Left renal cortex interstitium (tissue), 4 donors: ENCODE measurements at regions not wholly inside any gene's neighbourhood (a gene's known extent, or its start where the extent isn't known, plus 50 kb on each side); places are given as distances from the start of the nearest gene placed in this dataset.
"Not testable (repeated sequence)": the region's sequence is repeated elsewhere in the genome, so short reads cannot be mapped to it uniquely, and the experiment has no call there.

Experiments
- DNase-seq, 4 donors: peaks; one replicate each; pipeline ENCODE4 v3.0.0-alpha.2; 2013; ENCODE audit warnings: low read depth in 4 of 4, low spot score in 2 of 4, missing footprints in 1 of 4

- no peak for DNase-seq
Measured at GRCh38 chr14:26655128-26655527, 57.3 kb upstream of the NOVA1 start.

DNA sequence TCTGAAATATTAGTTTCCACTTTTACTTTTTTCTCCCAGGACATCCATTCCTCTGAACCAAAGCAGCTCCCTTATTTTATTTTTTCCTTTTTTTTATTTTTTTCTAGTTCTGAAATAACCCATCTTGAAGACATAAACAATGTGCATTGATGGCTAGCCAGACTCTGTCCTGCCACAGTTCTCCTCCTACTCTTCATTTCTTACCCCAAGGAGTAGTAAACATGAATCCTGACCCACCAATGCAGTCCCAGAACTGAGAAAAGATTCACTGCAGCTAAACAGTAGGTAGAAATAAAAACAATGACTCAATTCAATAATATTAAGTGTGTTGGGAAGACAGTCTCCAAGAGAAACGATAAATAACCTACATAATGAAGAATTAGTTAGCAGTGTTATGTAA is 65.7 kb upstream of the NOVA1 start:
- no peak for DNase-seq

DNA sequence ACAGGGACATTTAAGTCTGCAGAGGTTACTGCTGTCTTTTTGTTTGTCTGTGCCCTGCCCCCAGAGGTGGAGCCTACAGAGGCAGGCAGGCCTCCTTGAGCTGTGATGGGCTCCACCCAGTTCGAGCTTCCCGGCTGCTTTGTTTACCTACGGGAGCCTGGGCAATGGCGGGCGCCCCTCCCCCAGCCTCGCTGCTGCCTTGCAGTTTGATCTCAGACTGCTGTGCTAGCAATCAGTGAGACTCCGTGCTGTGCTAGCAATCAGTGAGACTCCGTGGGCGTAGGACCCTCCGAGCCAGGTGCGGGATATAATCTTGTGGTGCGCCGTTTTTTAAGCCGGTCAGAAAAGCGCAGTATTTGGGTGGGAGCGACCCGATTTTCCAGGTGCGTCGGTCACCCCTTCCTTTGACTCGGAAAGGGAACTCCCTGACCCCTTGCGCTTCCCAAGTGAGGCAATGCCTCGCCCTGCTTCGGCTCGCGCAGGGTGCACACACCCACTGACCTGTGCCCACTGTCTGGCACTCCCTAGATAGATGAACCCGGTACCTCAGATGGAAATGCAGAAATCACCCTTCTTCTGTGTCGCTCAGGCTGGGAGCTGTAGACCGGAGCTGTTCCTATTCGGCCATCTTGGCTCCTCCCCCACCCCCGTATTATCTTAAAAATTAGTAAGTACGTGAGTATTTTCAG is 81.0 kb upstream of the NOVA1 start:
- not testable (repeated sequence) for DNase-seq

DNA sequence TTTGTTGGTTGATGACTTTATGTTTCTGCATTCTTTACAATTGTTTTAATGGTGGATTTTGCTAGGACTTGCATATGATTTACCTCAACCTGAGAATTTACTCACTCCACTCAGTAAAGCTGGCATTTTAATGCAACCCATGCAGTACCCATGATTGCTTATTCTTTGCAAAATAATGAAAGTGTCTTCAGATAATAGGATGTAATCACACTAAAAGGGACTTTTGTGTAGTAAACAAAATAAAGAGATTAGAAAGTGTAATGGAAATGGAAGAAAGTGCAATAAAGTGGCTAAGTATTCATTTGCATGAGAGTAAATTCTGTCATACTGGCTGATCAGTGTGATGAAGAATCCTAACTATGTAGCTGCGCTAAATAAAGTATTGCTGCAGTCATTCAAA is 87.6 kb upstream of the NOVA1 start:
- no peak for DNase-seq

DNA sequence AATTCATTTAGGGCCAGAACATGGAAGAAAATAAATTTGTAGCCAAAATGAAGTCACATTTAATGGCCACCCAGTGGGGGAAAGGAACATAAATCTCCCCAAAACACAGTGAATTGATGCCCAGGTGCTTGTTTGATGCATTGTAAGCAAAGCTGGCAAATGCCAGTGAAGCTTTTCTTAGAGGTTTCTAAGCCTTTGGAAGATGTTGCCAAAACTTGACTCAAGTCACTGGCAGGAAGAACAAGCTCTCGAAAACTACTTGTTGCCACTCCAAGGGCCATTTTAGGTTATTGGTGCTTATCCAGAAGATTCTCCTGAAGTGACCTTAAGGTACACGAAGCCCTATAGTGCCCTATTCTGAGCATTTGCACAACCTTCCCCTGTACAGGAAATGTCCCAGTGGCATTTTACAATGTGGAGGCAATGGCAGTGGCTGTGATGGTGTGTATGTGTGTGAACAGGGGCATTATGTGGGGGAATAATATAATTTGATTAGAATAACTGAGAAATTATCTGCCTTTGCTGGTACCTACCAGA is 89.5 kb upstream of the NOVA1 start:
- DNase-seq = no peak

DNA sequence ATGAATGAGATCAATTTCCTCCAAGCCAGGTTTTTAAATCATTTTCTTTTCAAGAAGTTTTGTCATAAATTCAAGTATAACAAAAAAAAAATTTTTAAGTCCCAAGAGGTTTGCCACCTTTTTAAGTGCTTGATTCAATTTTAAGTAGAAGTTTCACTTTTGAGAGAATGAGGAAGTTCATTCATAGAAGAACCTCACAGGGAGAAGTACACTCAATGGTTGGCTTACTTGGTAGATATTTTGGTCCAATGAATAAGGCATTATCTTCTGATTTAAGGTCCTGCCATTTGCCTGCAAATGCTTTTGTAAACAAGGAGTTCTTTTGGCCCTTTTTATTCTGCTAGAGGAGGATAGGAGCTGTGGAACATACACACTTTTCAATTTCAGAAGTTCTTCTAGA is 96.7 kb upstream of the NOVA1 start:
- no peak for DNase-seq

DNA sequence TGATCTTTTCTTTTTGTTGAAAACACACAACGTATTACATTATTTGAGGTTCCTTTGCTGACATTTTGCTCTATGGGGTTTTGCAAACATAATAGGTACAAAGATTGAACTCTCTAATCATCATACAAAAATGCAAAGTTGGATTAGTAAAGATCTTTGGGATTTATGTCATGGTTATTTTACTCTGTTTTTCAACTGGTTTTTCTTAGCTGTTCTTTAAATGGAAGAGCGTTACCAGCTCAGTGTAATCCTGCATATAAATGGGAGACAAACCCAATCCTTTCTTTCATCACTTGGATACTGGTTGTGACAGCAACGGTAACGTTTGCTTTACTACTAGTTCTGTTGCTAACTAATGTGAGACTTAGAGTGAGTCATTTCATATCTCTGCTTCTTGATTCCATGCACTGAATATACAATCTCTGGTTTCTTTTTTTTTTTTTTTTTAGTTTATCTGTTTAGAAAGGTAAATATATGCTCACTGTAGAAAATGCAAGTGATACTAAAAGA is 104.9 kb upstream of the NOVA1 start:
- DNase-seq = no peak

DNA sequence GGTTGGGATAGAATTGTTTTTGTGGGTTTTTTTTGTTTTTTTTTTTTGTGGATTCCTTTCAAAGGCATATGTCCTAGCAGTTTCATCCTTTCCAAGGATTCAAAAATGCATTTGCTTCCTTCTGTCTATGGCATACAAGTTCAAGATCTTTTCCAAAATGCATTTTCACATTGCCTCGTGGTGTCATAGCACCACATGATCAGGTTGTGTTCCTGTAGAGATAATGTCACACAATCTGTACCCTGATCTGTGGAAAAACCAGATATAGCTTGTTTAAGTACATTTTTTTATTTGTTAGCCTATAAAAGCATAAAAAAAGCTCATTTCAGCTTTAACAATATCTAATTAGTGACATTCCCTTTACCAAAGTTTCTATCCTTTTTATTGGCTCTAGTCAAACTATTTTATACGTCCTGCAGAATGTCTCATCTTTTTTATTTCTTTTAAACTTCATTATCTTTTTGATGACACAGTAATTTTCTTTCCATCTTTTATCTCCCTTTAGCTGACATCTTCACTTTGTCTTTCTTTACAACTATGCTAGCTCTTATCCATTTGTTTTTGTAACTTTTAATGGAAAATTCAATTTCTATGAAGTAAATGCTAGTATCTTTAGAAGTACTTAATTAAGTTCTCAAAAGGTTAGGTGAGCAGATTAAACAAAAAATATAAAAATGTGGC is 106.0 kb upstream of the NOVA1 start:
- DNase-seq = no peak

DNA sequence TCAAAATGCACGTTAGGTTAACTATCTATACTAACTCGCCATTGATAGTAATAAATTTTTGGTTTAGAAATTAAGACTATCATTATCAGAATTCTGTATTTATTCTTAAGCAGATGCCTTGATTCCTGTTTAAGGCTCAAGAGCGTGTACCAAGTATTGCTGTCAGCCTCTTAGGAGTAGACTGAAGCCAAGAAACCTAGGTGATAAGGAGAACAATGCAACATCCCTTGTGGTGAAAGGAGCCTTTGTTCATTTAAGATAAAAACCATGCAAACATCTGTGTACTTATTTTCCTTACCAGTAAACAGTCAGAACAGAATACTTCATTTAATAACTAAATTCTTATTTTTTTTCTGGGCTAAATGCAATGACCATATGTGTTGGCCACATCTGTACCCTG is 109.4 kb upstream of the NOVA1 start:
- DNase-seq = no peak

GRCh38 chr14:26709019-26709418 is 111.2 kb upstream of the NOVA1 start:
- DNase-seq = no peak

- no peak for DNase-seq
Measured at GRCh38 chr14:26719514-26719913, 121.7 kb upstream of the NOVA1 start.

DNA sequence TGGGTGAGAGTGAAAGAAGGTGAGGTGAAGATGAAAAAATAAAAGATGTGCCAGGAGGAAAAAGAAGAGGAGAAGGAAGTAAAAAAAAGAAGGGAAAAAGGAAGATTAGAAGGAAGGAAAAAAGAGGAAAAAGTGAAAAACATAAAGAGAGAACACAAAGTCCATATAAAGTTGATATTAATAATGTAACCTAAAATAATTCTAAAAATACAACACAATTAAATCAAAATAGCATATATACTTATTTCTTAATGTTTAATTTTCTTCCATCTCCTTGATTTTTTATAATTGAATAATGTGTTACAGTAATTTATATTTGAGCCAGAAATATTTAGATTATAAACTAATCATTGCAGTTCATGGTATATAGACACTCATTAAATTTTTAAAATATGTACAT is 124.4 kb upstream of the NOVA1 start:
- no peak for DNase-seq

DNA sequence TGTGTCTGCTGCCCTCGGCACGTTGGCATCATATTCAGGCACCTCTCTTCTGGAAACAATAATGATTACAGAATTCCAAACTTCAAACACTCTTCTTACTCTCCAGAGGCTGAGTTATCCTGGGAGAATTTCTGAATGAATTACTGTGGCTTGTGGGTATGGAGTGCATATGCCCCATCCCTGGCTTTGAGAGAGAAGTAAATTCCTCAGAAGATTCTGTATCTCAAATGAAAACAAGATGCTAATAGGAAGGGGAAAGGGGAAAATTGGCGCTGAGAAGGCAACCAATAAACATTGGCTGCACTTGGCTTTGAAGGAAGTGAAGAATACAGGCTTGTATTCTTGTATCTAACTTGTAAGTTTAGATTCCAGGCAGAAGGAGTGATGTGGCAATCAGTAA is 132.0 kb upstream of the NOVA1 start:
- DNase-seq = no peak

DNA sequence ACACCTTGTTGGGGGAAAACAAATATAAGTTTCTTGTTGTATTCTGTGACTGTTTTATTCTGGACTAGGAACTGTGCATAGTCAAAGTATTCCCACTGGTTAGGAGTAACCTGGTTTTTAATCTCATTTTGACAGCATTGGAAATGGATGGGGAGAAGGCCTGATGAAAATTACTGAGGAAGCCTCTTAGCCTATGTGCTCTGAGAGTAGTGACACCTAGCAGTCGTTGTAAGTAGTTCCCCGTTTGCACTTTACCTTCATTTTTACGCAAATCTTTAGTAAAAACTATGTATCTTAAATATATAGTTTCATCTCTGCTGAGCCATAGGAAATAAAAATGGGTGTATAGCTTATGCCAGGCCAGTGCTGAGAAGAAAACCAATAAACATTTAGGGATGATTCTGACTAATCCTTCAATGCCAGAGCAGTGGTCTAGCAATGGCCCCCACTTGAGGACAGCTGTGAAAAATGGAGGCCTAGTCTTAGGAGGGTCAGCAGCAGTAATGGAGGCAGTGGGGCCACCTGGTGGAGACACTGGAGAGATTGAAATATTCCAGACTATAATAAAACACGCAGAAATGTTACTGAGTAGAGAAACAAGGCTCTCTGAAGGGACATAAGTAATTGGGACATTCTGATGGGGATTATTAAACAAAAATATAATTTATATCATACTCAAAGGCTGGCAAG is 133.2 kb upstream of the NOVA1 start:
- DNase-seq = no peak

- DNase-seq = no peak
Measured at GRCh38 chr14:26735811-26736210, 138.0 kb upstream of the NOVA1 start.

DNA sequence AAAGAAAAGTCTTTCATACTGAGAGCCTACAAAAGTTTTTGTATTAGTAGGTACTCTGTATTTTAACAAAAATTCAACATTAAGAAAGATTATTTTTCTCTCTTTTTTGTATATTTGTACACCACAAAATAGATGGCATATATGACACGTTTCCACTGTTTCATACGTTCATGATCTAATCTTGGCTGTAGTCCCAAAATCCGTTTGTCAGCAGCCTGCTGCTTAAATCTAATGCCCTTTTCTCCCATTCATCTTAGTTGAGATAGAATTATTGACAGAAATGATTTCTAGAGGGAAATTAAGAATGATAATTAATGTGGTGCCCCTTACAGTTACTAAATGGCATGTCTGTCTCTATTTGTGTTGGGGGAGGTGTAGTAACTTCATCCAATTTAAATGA is 140.7 kb upstream of the NOVA1 start:
- DNase-seq = no peak

DNA sequence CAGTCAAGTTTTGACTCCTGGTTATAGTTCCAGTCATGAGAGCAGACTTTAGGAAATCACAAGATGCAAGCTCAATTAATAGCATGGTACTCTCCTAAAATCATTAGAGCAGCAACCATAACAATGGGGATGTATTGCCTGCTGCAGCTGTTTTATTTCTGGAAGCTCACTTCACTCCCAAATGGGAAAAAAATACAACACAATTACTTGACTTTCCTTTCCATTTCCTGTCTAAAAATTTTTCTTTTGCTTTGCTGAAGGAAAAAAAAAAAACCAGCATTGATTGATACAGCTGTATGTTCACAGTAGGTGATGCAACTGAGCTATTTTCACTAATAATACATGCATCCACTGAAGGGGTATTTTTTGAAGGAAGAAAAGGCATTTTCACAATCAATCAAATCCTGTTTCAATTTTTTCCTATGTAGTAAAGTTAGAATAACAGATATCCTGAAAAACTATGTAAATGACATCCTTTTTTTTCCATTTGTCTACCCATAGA is 143.9 kb upstream of the NOVA1 start:
- DNase-seq = no peak

- no peak for DNase-seq
Measured at GRCh38 chr14:26743284-26743683, 145.5 kb upstream of the NOVA1 start.

GRCh38 chr14:26744903-26745302 is 147.1 kb upstream of the NOVA1 start:
- no peak for DNase-seq

DNA sequence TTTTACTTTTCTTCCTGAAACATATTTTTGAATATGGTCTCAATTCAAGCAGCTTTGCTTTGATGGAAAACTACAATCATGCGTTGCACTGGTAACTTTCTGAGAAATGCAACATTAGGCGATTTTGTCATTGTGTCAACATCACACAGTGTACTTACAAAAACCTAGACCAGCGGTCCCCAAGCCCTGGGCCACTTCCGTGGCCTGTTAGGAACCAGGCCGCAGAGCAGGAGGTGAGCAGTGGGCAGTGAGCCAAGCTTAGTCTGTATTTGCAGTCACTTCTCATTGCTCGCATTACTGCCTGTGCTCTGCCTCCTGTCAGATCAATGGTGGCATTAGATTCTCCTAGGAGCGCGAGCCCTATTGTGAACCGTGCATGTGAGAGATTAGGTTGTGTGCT is 163.7 kb upstream of the NOVA1 start:
- no peak for DNase-seq

DNA sequence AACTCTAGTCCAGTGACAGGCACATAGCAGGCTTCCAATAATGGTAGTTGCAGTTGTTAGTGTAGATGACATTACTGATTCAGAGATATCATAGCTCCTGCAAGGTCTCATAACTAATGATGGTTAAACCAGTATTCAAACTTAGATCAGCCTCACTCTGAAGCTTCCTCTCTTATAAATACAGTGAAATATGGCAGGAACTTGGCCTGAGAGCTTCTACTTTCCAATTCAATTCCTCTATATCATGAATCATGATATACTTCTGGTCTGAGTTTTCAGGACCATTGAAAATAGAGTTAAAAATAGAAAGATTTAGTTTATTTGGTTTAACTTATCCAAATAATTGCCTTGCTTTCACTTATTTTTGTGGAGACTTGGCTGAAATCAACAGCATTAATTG is 167.5 kb upstream of the NOVA1 start:
- DNase-seq = no peak
